H1 (cell line): ENCODE measurements at regions not wholly inside any gene's neighbourhood (a gene's known extent, or its start where the extent isn't known, plus 50 kb on each side); places are given as distances from the start of the nearest gene placed in this dataset.

Experiments
- CTCF ChIA-PET: fragments of 300-600 bp; sonication (Branson Sonifier 250); formaldehyde crosslinking; loops from one replicate; lab custom pipeline; 2021; ENCODE audit not compliant: partially characterized antibody; lab: Charles Lee
- POLR2A ChIA-PET: fragments of 300-600 bp; sonication (Branson Sonifier 250); formaldehyde crosslinking; loops from one replicate; lab custom pipeline; 2021; ENCODE audit warnings: inconsistent platforms; ENCODE audit not compliant: partially characterized antibody; lab: Charles Lee
- DNase-seq, 2 experiments: peaks; one replicate each; pipeline versions ENCODE4 v3.0.0 to v3.0.0-alpha.2; 2010 to 2022; ENCODE audit warnings: low spot score in 2 of 2, low read depth in 1 of 2, mixed read lengths in 1 of 2
- FAIRE-seq: peaks from 2 replicates; lab custom pipeline; 2011; peaks lifted over from hg19 to GRCh38; lab: Jason Lieb, UNC
- H2AFZ ChIP-seq: 2 replicates; pipeline ENCODE4 v1.8.1; 2012; ENCODE audit warnings: low read length, inconsistent platforms
- H2AK5ac ChIP-seq: 2 replicates; pipeline ENCODE4 v1.6.1; 2013; ENCODE audit warnings: low read depth, low read length
- H2BK120ac ChIP-seq: replicated peaks from 2 replicates; pipeline ENCODE3; 2013; ENCODE audit warnings: low read depth, low read length, inconsistent platforms
- H2BK12ac ChIP-seq: 2 replicates; pipeline ENCODE4 v1.6.1; 2013; ENCODE audit warnings: low read depth, low read length
- H2BK15ac ChIP-seq: 2 replicates; pipeline ENCODE4 v1.6.1; 2013; ENCODE audit warnings: low read length
- H2BK20ac ChIP-seq: 2 replicates; pipeline ENCODE4 v1.6.1; 2013; ENCODE audit warnings: low read length
- H2BK5ac ChIP-seq: 2 replicates; pipeline ENCODE4 v1.6.1; 2013; ENCODE audit warnings: low read depth, low read length
- H3K14ac ChIP-seq: 2 replicates; pipeline ENCODE4 v1.6.1; 2013; ENCODE audit warnings: inconsistent platforms; ENCODE audit not compliant: insufficient read length
- H3K18ac ChIP-seq: 2 replicates; pipeline ENCODE4 v1.6.1; 2013; ENCODE audit warnings: low read length; ENCODE audit errors: extremely low read depth
- H3K23ac ChIP-seq: 2 replicates; pipeline ENCODE4 v1.6.1; 2013; ENCODE audit warnings: inconsistent platforms; ENCODE audit not compliant: insufficient read length
- H3K23me2 ChIP-seq: 2 replicates; pipeline ENCODE4 v1.6.1; 2013; ENCODE audit warnings: low read depth, low read length
- H3K27ac ChIP-seq: 2 replicates; pipeline ENCODE4 v1.6.1; 2011; ENCODE audit warnings: low read depth, low read length, inconsistent platforms
- H3K27me3 ChIP-seq, 4 experiments: replicated peaks in 1 of 4; 1 replicate in 1 of 4; 2 replicates in 3 of 4; pipeline versions ENCODE4 v1.6.1 to v1.8.1; 2011 to 2013; ENCODE audit warnings: low read length in 3 of 4, mild to moderate bottlenecking in 3 of 4, inconsistent platforms in 2 of 4, mixed read lengths in 2 of 4, moderate library complexity in 1 of 4; ENCODE audit not compliant: control insufficient read depth in 3 of 4, insufficient read depth in 3 of 4; ENCODE audit errors: extremely low read depth in 1 of 4
- H3K36me3 ChIP-seq, 4 experiments: 2 replicates each; pipeline versions ENCODE4 v1.6.1 to v1.8.1; 2011 to 2013; ENCODE audit warnings: mild to moderate bottlenecking in 4 of 4, low read length in 3 of 4, moderate library complexity in 2 of 4, control low read depth in 1 of 4, inconsistent platforms in 1 of 4; ENCODE audit not compliant: insufficient read depth in 4 of 4, control insufficient read depth in 2 of 4
- H3K4ac ChIP-seq: replicated peaks from 2 replicates; pipeline ENCODE3; 2013; ENCODE audit warnings: low read length, low read depth, mixed read lengths, inconsistent platforms; ENCODE audit not compliant: insufficient read length
- H3K4me1 ChIP-seq, 4 experiments: replicated peaks in 1 of 4; 1 replicate in 1 of 4; 2 replicates in 3 of 4; pipeline versions ENCODE4 v1.6.1 to v1.8.1; 2011 to 2013; ENCODE audit warnings: low read length in 3 of 4, inconsistent platforms in 2 of 4, mixed read lengths in 1 of 4; ENCODE audit not compliant: insufficient read depth in 4 of 4, control insufficient read depth in 3 of 4
- H3K4me2 ChIP-seq, 2 experiments: 2 replicates each; pipeline versions ENCODE4 v1.6.1 to v1.8.1; 2011 to 2013; ENCODE audit warnings: low read depth in 2 of 2, low read length in 2 of 2, control low read depth in 1 of 2, inconsistent platforms in 1 of 2, mild to moderate bottlenecking in 1 of 2; ENCODE audit not compliant: insufficient read depth in 1 of 2
- H3K4me3 ChIP-seq, 4 experiments: fragments of 200-600, 300-600 bp in 1 of 4; sonication (generic), shearing (Covaris generic), sonication (Bioruptor Twin) in 1 of 4; 2 replicates each; pipeline versions ENCODE4 v1.5.1 to v1.8.1; 2011 to 2016; ENCODE audit warnings: low read length in 4 of 4, low read depth in 3 of 4, control low read depth in 2 of 4, inconsistent platforms in 2 of 4, mild to moderate bottlenecking in 2 of 4, mixed read lengths in 1 of 4, moderate library complexity in 1 of 4; ENCODE audit not compliant: insufficient read depth in 2 of 4; ENCODE audit errors: extremely low read depth in 1 of 4
- H3K56ac ChIP-seq: replicated peaks from 2 replicates; pipeline ENCODE3; 2013; ENCODE audit warnings: low read depth, mild to moderate bottlenecking, mixed read lengths, low read length, inconsistent platforms; ENCODE audit not compliant: insufficient read length
- H3K79me1 ChIP-seq: 2 replicates; pipeline ENCODE4 v1.6.1; 2013; ENCODE audit warnings: low read depth, low read length, control low read depth
- H3K79me2 ChIP-seq, 2 experiments: 2 replicates each; pipeline versions ENCODE4 v1.6.1 to v1.8.1; 2012 to 2013; ENCODE audit warnings: low read length in 2 of 2, mild to moderate bottlenecking in 2 of 2, inconsistent platforms in 1 of 2; ENCODE audit not compliant: insufficient read depth in 2 of 2, control insufficient read depth in 1 of 2
- H3K9ac ChIP-seq, 4 experiments: replicated peaks in 1 of 4; 1 replicate in 1 of 4; 2 replicates in 3 of 4; pipeline versions ENCODE4 v1.6.1 to v1.8.1; 2011 to 2013; ENCODE audit warnings: low read depth in 3 of 4, low read length in 3 of 4, control low read depth in 2 of 4, mild to moderate bottlenecking in 2 of 4, moderate library complexity in 2 of 4, inconsistent platforms in 1 of 4; ENCODE audit errors: extremely low read depth in 1 of 4
- H3K9me3 ChIP-seq, 2 experiments: 2 replicates each; pipeline versions ENCODE4 v1.6.1 to v1.8.1; 2012 to 2013; ENCODE audit warnings: mild to moderate bottlenecking in 2 of 2, moderate library complexity in 2 of 2, control low read depth in 1 of 2, inconsistent platforms in 1 of 2, low read depth in 1 of 2, low read length in 1 of 2, mixed read lengths in 1 of 2; ENCODE audit not compliant: insufficient read depth in 2 of 2
- H4K20me1 ChIP-seq, 2 experiments: replicated peaks in 1 of 2; 2 replicates each; pipeline versions ENCODE3 to v1.8.1; 2011 to 2013; ENCODE audit warnings: inconsistent platforms in 2 of 2, low read length in 2 of 2, mild to moderate bottlenecking in 1 of 2; ENCODE audit not compliant: insufficient read depth in 2 of 2, control insufficient read depth in 1 of 2
- H4K5ac ChIP-seq: 2 replicates; pipeline ENCODE4 v1.6.1; 2013; ENCODE audit warnings: low read length, low read depth, mixed read lengths, inconsistent platforms; ENCODE audit not compliant: insufficient read length
- H4K8ac ChIP-seq: 2 replicates; pipeline ENCODE4 v1.8.0; 2013; ENCODE audit warnings: mild to moderate bottlenecking, moderate library complexity, low read length, inconsistent platforms; ENCODE audit not compliant: insufficient read depth; ENCODE audit errors: extremely low read depth
- H4K91ac ChIP-seq: replicated peaks from 2 replicates; pipeline ENCODE3; 2013; ENCODE audit warnings: low read length, mixed read lengths, inconsistent platforms; ENCODE audit not compliant: insufficient read length
- HDAC2 ChIP-seq, 2 experiments: fragments of 300-600 bp in 1 of 2; sonication (generic) in 1 of 2; IDR thresholded peaks; 2 replicates each; pipeline ENCODE4 v1.6.1; 2011 to 2012; ENCODE audit warnings: low read depth in 2 of 2, low read length in 2 of 2, mild to moderate bottlenecking in 2 of 2, moderate library complexity in 2 of 2, borderline replicate concordance in 1 of 2, inconsistent platforms in 1 of 2
- SUZ12 ChIP-seq: fragments of 200-600 bp; sonication (generic); IDR thresholded peaks from 2 replicates; pipeline ENCODE4 v1.6.1; 2012; ENCODE audit warnings: mild to moderate bottlenecking, inconsistent platforms, low read length, moderate library complexity, mixed read lengths
- WGBS, 2 experiments: shearing (Covaris generic) in 1 of 2; methylation state at CpG; one replicate each; pipeline versions ENCODE4 v1.1.6 to v1.1.7; 2013 to 2015; ENCODE audit warnings: low lambda C conversion rate in 2 of 2, mixed read lengths in 2 of 2, inconsistent platforms in 1 of 2, low coverage in 1 of 2, missing lambda C conversion rate in 1 of 2; ENCODE audit not compliant: insufficient replicate concordance in 2 of 2, insufficient coverage in 1 of 2, insufficient read length in 1 of 2; ENCODE audit errors: extremely low coverage in 1 of 2, missing lambda C conversion rate in 1 of 2; 5-methylcytosine and 5-hydroxymethylcytosine counted together

- Histone ChIP-seq H3K9ac (no peak overlapping the region), H3K36me3 (no peaks in the 10 kb centered on the region), H2BK15ac (no peak overlapping the region), H2BK120ac (no peak overlapping the region), H2BK20ac (no peak overlapping the region), H2BK12ac (no peak overlapping the region), H3K4me3 (no peak overlapping the region), H3K56ac (no peak overlapping the region), H4K8ac (no peak overlapping the region), H3K4me1 (no peaks in the 10 kb centered on the region), H3K4me2 (no peak overlapping the region), H4K91ac (no peak overlapping the region), H2BK5ac (no peak overlapping the region), H3K9me3 (no peaks in the 10 kb centered on the region), H3K27me3 (no peaks in the 10 kb centered on the region), H3K79me1 (no peaks in the 10 kb centered on the region), H3K14ac (no peak overlapping the region), H2AFZ (no peak overlapping the region), H3K18ac (no peak overlapping the region), H3K4ac (no peak overlapping the region), H2AK5ac (no peak overlapping the region), H4K20me1 (no peaks in the 10 kb centered on the region), H4K5ac (no peak overlapping the region), H3K27ac (no peak overlapping the region), H3K23me2 (no peaks in the 10 kb centered on the region), H3K79me2 (no peaks in the 10 kb centered on the region), H3K23ac (no peak overlapping the region)
- POLR2A ChIA-PET = no interaction called here
- 83% methylated on average over 2 of the region's 2 CpGs; no CpG with 5 or more reads in 1 of the 2 experiments for WGBS, 2 experiments
- CTCF ChIA-PET = no interaction called here
- DNase-seq = no peak
- no peak for FAIRE-seq
- TF ChIP-seq HDAC2 (IDR thresholded peaks at IDR 0.05; ENCODE audit: borderline replicate concordance in 1 of 2, low read depth in 2 of 2, low read length in 2 of 2) (no peak), SUZ12 (no peak)
Observed at GRCh38 chr16:62625326-62625725, 589.1 kb upstream of the CDH8 start.
